ENCODE measurements at regions not wholly inside any gene's neighbourhood (a gene's known extent, or its start where the extent isn't known, plus 50 kb on each side); places are given as distances from the start of the nearest gene placed in this dataset.

DNA sequence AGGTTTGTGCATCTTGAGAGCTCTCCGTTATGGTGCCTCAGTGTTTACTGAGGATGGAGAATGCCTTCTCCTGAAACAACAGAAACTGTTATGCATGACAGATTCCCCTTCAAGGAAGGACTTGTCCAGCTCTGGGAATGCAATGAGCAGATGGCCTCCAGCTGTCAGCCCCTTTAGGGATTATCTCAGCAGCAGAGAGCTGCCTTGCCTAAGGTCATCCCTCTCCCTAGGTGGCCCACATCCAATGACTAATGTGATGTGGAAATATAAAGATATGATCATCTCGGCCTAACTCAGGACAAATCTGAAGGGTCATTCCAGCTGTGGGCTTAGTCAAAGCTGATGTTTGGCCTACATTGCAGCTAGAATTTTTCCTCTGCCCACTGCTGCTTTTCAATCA is 214.3 kb upstream of the N4BP1 start:
- WGBS, 4 donors: 38 to 50% (median 47%) methylated on average over 2 of the region's 2 CpGs

GRCh38 chr16:48822431-48822830 is 212.5 kb upstream of the N4BP1 start:
- no peak for TF ChIP-seq POLR2A (IDR thresholded peaks at IDR 0.05)
- TF ChIP-seq CTCF (IDR thresholded peaks at IDR 0.05): no peak

More for the DNA sequence above, 214.3 kb upstream of the N4BP1 start:
- Histone ChIP-seq H3K4me1 (replicated peaks in 1 of 2) (no peaks in the 10 kb centered on the region), H3K4me3 (no peak overlapping the region), H3K36me3 (replicated peaks in 1 of 2) (no peaks in the 10 kb centered on the region), H3K27me3 (no peaks in the 10 kb centered on the region), H3K27ac (no peak overlapping the region), H3K9me3 (replicated peaks in 1 of 3) (no peaks in the 10 kb centered on the region)
- intact Hi-C loops (cut with DNase I): no loop called here
- TF ChIP-seq CTCF (IDR thresholded peaks at IDR 0.05) (no peak), POLR2A (IDR thresholded peaks at IDR 0.05) (no peak)
- DNase-seq: peak in 1 of 7 donors; percentile 31

DNA sequence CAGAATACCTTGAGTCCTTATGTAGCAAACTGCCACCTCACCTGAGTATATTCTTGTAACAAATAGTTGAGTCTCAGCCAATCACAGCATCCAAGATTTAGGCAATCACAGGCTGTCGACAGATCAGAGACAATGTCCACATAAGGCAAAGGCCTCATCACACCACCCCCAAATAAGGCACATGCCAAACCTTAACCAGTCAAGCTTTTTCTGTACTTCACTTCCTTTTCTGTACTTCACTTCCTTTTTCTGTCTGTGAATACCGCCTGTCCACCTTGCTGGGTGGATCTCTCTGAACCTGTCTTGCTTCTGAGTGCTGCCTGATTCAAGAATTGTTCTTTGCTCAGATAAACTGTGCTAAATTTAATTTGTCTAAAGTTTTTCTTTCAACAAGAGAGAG is 210.4 kb upstream of the N4BP1 start:
- no peaks in the 10 kb centered on the region for H3K9me3 ChIP-seq (replicated peaks in 1 of 3)
- DNase-seq: no peak
- intact Hi-C loops (cut with DNase I): no loop called here
- TF ChIP-seq CTCF (IDR thresholded peaks at IDR 0.05): no peak
- no peak for TF ChIP-seq POLR2A (IDR thresholded peaks at IDR 0.05)
- H3K27ac ChIP-seq: no peak overlapping the region
- 60 to 72% (median 68%) methylated on average over 2 of the region's 2 CpGs for WGBS, 4 donors
- H3K36me3 ChIP-seq (replicated peaks in 1 of 2): no peaks in the 10 kb centered on the region
- no peaks in the 10 kb centered on the region for H3K27me3 ChIP-seq
- H3K4me3 ChIP-seq: no peak overlapping the region
- no peaks in the 10 kb centered on the region for H3K4me1 ChIP-seq (replicated peaks in 1 of 2)

More at GRCh38 chr16:48822431-48822830, 212.5 kb upstream of the N4BP1 start:
- Histone ChIP-seq H3K4me1 (replicated peaks in 1 of 2) (no peaks in the 10 kb centered on the region), H3K36me3 (replicated peaks in 1 of 2) (no peaks in the 10 kb centered on the region), H3K9me3 (replicated peaks in 1 of 3) (no peaks in the 10 kb centered on the region), H3K4me3 (no peak overlapping the region), H3K27ac (no peak overlapping the region), H3K27me3 (no peaks in the 10 kb centered on the region)
- WGBS, 4 donors: 82 to 90% (median 83%) methylated on average over 5 of the region's 5 CpGs
- intact Hi-C loops (cut with DNase I): no loop called here
- DNase-seq: no peak

GRCh38 chr16:48818257-48818656 is 208.3 kb upstream of the N4BP1 start:
- no peak for TF ChIP-seq CTCF (IDR thresholded peaks at IDR 0.05)
- TF ChIP-seq POLR2A (IDR thresholded peaks at IDR 0.05): no peak
- 83 to 86% (median 84%) methylated on average over 6 of the region's 6 CpGs for WGBS, 4 donors
- Histone ChIP-seq H3K4me3 (no peak overlapping the region), H3K27me3 (no peaks in the 10 kb centered on the region), H3K4me1 (replicated peaks in 1 of 2) (no peaks in the 10 kb centered on the region), H3K27ac (no peak overlapping the region), H3K9me3 (replicated peaks in 1 of 3) (no peaks in the 10 kb centered on the region), H3K36me3 (replicated peaks in 1 of 2) (no peaks in the 10 kb centered on the region)
- DNase-seq: no peak
- intact Hi-C loops (cut with DNase I): no loop called here
